Neural progenitor cell (in vitro differentiated cells): ENCODE measurements at regions not wholly inside any gene's neighbourhood (a gene's known extent, or its start where the extent isn't known, plus 50 kb on each side); places are given as distances from the start of the nearest gene placed in this dataset.

Experiments used
- DNase-seq: peaks from one replicate; pipeline ENCODE4 v3.0.0-alpha.2; 2016; ENCODE audit warnings: low spot score
- H2AFZ ChIP-seq: fragments of 200-600 bp; sonication (generic); replicated peaks from 2 replicates; pipeline ENCODE4 v1.6.1; 2016; ENCODE audit warnings: antibody characterized with exemption
- H3F3A ChIP-seq: fragments of 200-600 bp; sonication (generic); 2 replicates; pipeline ENCODE4 v1.6.1; 2016; ENCODE audit warnings: antibody characterized with exemption, low read depth
- H3K27ac ChIP-seq: fragments of 200-600 bp; sonication (generic); 2 replicates; pipeline ENCODE4 v1.5.1; 2016; ENCODE audit warnings: mild to moderate bottlenecking
- H3K27me3 ChIP-seq: fragments of 200-600 bp; sonication (generic); 2 replicates; pipeline ENCODE4 v1.6.1; 2016; ENCODE audit warnings: mild to moderate bottlenecking, moderate library complexity
- H3K36me3 ChIP-seq: fragments of 200-600 bp; sonication (generic); 2 replicates; pipeline ENCODE4 v1.5.1; 2016
- H3K4me1 ChIP-seq: fragments of 200-600 bp; sonication (generic); 2 replicates; pipeline ENCODE4 v1.6.1; 2016; ENCODE audit warnings: mixed run types
- H3K4me2 ChIP-seq: fragments of 200-600 bp; sonication (generic); 2 replicates; pipeline ENCODE4 v1.6.1; 2016
- H3K4me3 ChIP-seq: fragments of 200-600 bp; sonication (generic); 2 replicates; pipeline ENCODE4 v1.5.1; 2016
- H3K79me2 ChIP-seq: fragments of 200-600 bp; sonication (generic); 2 replicates; pipeline ENCODE4 v1.6.1; 2016; ENCODE audit warnings: low read depth
- H3K9ac ChIP-seq: fragments of 200-600 bp; sonication (generic); 2 replicates; pipeline ENCODE4 v1.6.1; 2016
- H3K9me3 ChIP-seq: fragments of 200-600 bp; sonication (generic); 2 replicates; pipeline ENCODE4 v1.5.1; 2016; ENCODE audit warnings: low read depth
- H4K20me1 ChIP-seq: fragments of 200-600 bp; sonication (generic); 2 replicates; pipeline ENCODE4 v1.6.1; 2016; ENCODE audit warnings: low read depth
- H3K27ac Mint-ChIP-seq: 3 replicates; pipeline ENCODE4 v1.8.0; 2021; ENCODE audit warnings: mixed read lengths
- H3K27me3 Mint-ChIP-seq: 2 replicates; pipeline ENCODE4 v1.8.0; 2022; ENCODE audit warnings: low read depth, mild to moderate bottlenecking, inconsistent platforms, moderate library complexity, mixed read lengths; ENCODE audit not compliant: insufficient read depth
- H3K36me3 Mint-ChIP-seq: 3 replicates; pipeline ENCODE4 v1.8.0; 2021; ENCODE audit warnings: mixed read lengths
- H3K4me1 Mint-ChIP-seq: 3 replicates; pipeline ENCODE4 v1.8.0; 2021; ENCODE audit warnings: mixed read lengths
- H3K4me3 Mint-ChIP-seq: 3 replicates; pipeline ENCODE4 v1.8.0; 2021; ENCODE audit warnings: mild to moderate bottlenecking, moderate library complexity, mixed read lengths
- H3K9me3 Mint-ChIP-seq: 3 replicates; pipeline ENCODE4 v1.8.0; 2020; ENCODE audit warnings: mixed read lengths
- EZH2 ChIP-seq: fragments of 200-600 bp; sonication (generic); IDR thresholded peaks from 2 replicates; pipeline ENCODE4 v1.6.1; 2017; ENCODE audit warnings: antibody characterized with exemption, mild to moderate bottlenecking, moderate library complexity
- EZH2phosphoT487 ChIP-seq: fragments of 200-600 bp; sonication (generic); IDR thresholded peaks from 2 replicates; pipeline ENCODE4 v1.6.1; 2017; ENCODE audit warnings: antibody characterized with exemption
- TF ChIP-seq, protein P1 (sequence below): fragments of 200-600 bp; sonication (generic); IDR thresholded peaks from 2 replicates; pipeline ENCODE4 v1.5.1; 2017; ENCODE audit warnings: antibody characterized with exemption, mild to moderate bottlenecking

DNA sequence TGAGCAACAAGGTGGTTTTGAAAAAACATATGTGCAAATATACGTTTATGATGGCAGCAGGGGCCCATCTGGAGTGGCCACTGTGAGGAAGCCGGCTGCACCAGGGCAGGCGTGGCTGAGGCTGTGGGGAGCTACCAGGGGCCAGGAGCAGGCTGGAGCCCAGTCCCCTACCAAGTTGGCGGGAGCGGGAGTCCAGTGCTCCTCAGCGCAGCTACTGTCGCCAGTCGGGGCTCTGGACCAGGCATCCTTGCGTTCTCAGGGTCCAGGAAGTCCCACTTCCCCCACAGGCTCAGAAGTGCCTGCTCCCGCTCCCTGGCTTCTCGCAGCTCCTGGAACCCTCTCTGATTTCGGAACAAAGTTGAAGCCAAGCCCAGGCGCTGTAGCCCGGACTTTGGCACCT lies 1377.5 kb upstream of the FLRT2 start:
- DNase-seq, result no peak
- H3K4me1 Mint-ChIP-seq, result no peaks in the 10 kb centered on the region

DNA sequence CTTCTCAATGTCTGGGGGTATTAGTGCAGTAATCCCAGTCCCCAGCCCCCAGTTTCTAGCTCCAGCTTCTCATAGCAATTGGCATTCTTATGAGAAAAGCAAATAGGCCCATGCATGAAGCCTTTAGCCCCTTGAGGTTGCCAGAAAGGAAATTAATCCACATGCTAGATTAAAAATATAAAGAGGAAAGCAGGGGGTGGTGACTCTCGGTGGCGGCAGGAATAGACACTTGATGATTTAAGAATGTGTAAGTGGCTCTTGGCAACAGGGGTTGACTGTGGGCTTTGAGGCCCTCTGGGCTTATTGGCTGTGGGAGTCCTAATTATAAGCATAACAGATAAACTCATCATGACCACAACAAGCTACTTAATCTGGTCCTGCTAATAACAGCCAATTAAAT lies 1367.3 kb upstream of the FLRT2 start:
- Mint-ChIP-seq H3K4me3 (no peak overlapping the region), H3K27ac (no peak overlapping the region), H3K36me3 (no peaks in the 10 kb centered on the region), H3K4me1 (peaks cover 26% of the 10 kb centered on the region), H3K9me3 (no peaks in the 10 kb centered on the region), H3K27me3 (peaks cover 2% of the 10 kb centered on the region)
- H3K9me3 ChIP-seq, result no peaks in the 10 kb centered on the region
- peaks cover 14% of the 10 kb centered on the region for H3K4me1 ChIP-seq
- no peak overlapping the region for H3K9ac ChIP-seq
- no peak for DNase-seq
- H3K4me3 ChIP-seq, result no peak overlapping the region
- H3F3A ChIP-seq, result no peaks in the 10 kb centered on the region
- H2AFZ ChIP-seq, result peak overlapping the region; percentile 11
- H3K4me2 ChIP-seq, result no peak overlapping the region
- no peaks in the 10 kb centered on the region for H4K20me1 ChIP-seq
- H3K36me3 ChIP-seq, result no peaks in the 10 kb centered on the region
- TF ChIP-seq EZH2phosphoT487 (no peak), EZH2 (no peak)
- TF ChIP-seq, protein P1, sequence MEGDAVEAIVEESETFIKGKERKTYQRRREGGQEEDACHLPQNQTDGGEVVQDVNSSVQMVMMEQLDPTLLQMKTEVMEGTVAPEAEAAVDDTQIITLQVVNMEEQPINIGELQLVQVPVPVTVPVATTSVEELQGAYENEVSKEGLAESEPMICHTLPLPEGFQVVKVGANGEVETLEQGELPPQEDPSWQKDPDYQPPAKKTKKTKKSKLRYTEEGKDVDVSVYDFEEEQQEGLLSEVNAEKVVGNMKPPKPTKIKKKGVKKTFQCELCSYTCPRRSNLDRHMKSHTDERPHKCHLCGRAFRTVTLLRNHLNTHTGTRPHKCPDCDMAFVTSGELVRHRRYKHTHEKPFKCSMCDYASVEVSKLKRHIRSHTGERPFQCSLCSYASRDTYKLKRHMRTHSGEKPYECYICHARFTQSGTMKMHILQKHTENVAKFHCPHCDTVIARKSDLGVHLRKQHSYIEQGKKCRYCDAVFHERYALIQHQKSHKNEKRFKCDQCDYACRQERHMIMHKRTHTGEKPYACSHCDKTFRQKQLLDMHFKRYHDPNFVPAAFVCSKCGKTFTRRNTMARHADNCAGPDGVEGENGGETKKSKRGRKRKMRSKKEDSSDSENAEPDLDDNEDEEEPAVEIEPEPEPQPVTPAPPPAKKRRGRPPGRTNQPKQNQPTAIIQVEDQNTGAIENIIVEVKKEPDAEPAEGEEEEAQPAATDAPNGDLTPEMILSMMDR, result no peak
- H3K27me3 ChIP-seq, result no peaks in the 10 kb centered on the region
- no peak overlapping the region for H3K27ac ChIP-seq
- H3K79me2 ChIP-seq, result no peaks in the 10 kb centered on the region

More for the DNA sequence above, 1377.5 kb upstream of the FLRT2 start:
- no peaks in the 10 kb centered on the region for H3K27me3 Mint-ChIP-seq
- H3K9me3 Mint-ChIP-seq, result peaks cover 3% of the 10 kb centered on the region
- H3K4me3 Mint-ChIP-seq, result no peak overlapping the region
- H3K27ac ChIP-seq, result no peak overlapping the region
- H3K4me2 ChIP-seq, result no peak overlapping the region
- TF ChIP-seq EZH2phosphoT487 (no peak), EZH2 (no peak)
- TF ChIP-seq, protein P1, result no peak
- no peaks in the 10 kb centered on the region for H3K36me3 Mint-ChIP-seq
- H3K4me1 ChIP-seq, result no peaks in the 10 kb centered on the region
- H3F3A ChIP-seq, result no peaks in the 10 kb centered on the region
- peak overlapping the region; percentile 79 for H2AFZ ChIP-seq
- H3K79me2 ChIP-seq, result no peaks in the 10 kb centered on the region
- no peaks in the 10 kb centered on the region for H3K36me3 ChIP-seq
- no peak overlapping the region for H3K9ac ChIP-seq
- H3K27ac Mint-ChIP-seq, result no peak overlapping the region
- no peak overlapping the region for H3K4me3 ChIP-seq
- no peaks in the 10 kb centered on the region for H3K27me3 ChIP-seq
- no peaks in the 10 kb centered on the region for H3K9me3 ChIP-seq
- no peaks in the 10 kb centered on the region for H4K20me1 ChIP-seq

DNA sequence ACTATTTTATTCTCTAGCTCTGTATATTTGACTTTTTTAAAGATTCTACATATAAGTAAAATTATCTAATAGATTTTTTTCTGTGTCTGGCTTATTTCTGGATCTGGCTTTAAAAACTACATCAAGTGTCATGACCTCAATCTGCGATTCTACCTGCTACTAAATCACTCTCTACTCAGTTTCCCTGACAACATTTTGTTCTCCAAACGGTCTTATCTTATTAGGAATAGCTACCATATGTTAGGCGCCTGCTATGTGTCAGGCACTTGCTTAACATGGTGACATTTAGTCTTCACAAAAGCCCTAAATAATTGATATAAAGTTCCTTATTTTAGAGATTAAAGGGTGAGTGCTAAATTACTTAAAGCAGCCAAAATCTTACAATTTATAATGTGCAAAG lies 1362.9 kb upstream of the FLRT2 start:
- Histone ChIP-seq H3K9me3 (no peaks in the 10 kb centered on the region), H4K20me1 (no peaks in the 10 kb centered on the region), H3K27ac (no peak overlapping the region), H3K27me3 (no peaks in the 10 kb centered on the region), H3K79me2 (no peaks in the 10 kb centered on the region), H3K36me3 (no peaks in the 10 kb centered on the region), H3K4me3 (no peak overlapping the region), H3F3A (no peaks in the 10 kb centered on the region), H2AFZ (no peak overlapping the region), H3K4me2 (no peak overlapping the region), H3K9ac (no peak overlapping the region), H3K4me1 (peaks cover 8% of the 10 kb centered on the region)
- no peak for TF ChIP-seq EZH2
- TF ChIP-seq, protein P1, result no peak
- TF ChIP-seq EZH2phosphoT487, result no peak
- H3K36me3 Mint-ChIP-seq, result no peaks in the 10 kb centered on the region
- peaks cover 19% of the 10 kb centered on the region for H3K4me1 Mint-ChIP-seq
- no peak for DNase-seq
- H3K9me3 Mint-ChIP-seq, result peaks cover 4% of the 10 kb centered on the region
- no peak overlapping the region for H3K4me3 Mint-ChIP-seq
- H3K27me3 Mint-ChIP-seq, result no peaks in the 10 kb centered on the region
- H3K27ac Mint-ChIP-seq, result no peak overlapping the region
